GM12865 (cell line): ENCODE measurements at regions not wholly inside any gene's neighbourhood (a gene's known extent, or its start where the extent isn't known, plus 50 kb on each side); places are given as distances from the start of the nearest gene placed in this dataset.

Source experiments
- DNase-seq: peaks from one replicate; pipeline ENCODE4 v3.0.0; 2010; ENCODE audit warnings: low read depth
- H3K4me3 ChIP-seq: 2 replicates; pipeline ENCODE4 v1.5.1; 2011; ENCODE audit warnings: mild to moderate bottlenecking, low read depth, low read length, control low read depth
- CTCF ChIP-seq: IDR thresholded peaks from 2 replicates; pipeline ENCODE4 v1.5.1; 2011; ENCODE audit warnings: low read length, control low read depth, low read depth, inconsistent platforms; ENCODE audit not compliant: insufficient read depth; ENCODE audit errors: missing control alignments

- no peak overlapping the region for H3K4me3 ChIP-seq
- no peak for TF ChIP-seq CTCF
- no peak for DNase-seq
These were observed 236.8 kb upstream of the TNP1 start for GRCh38 chr2:217096474-217097225.

- H3K4me3 ChIP-seq: no peak overlapping the region
- no peak for DNase-seq
- no peak for TF ChIP-seq CTCF
These were observed 235.8 kb upstream of the TNP1 start for GRCh38 chr2:217095511-217096205.

- no peak overlapping the region for H3K4me3 ChIP-seq
- no peak for TF ChIP-seq CTCF
- no peak for DNase-seq
These were observed 233.0 kb upstream of the TNP1 start for GRCh38 chr2:217092710-217093379.

- DNase-seq: no peak
- H3K4me3 ChIP-seq: no peak overlapping the region
- no peak for TF ChIP-seq CTCF
These were observed 231.7 kb upstream of the TNP1 start for GRCh38 chr2:217091531-217091930.

- DNase-seq: no peak
- no peak for TF ChIP-seq CTCF
- no peak overlapping the region for H3K4me3 ChIP-seq
These were observed 231.0 kb upstream of the TNP1 start for GRCh38 chr2:217090884-217091283.

- TF ChIP-seq CTCF: no peak
- peak; percentile 85 for DNase-seq
- no peak overlapping the region for H3K4me3 ChIP-seq
These were observed 230.2 kb upstream of the TNP1 start for GRCh38 chr2:217090024-217090473.
